GM13976 (cell line): ENCODE measurements at regions not wholly inside any gene's neighbourhood (a gene's known extent, or its start where the extent isn't known, plus 50 kb on each side); places are given as distances from the start of the nearest gene placed in this dataset.

Experiments used
- DNase-seq: peaks from one replicate; pipeline ENCODE4 v3.0.0; 2012; ENCODE audit warnings: low spot score
- CTCF ChIP-seq: IDR thresholded peaks from 2 replicates; pipeline ENCODE4 v1.5.1; 2012; ENCODE audit warnings: borderline replicate concordance, mild to moderate bottlenecking; ENCODE audit not compliant: insufficient read depth; ENCODE audit errors: extremely low read depth, missing control alignments, control extremely low read depth
- in situ Hi-C: fragments of 300-500 bp; cut with MboI; formaldehyde crosslinking; loops from one replicate; pipeline ENCODE4 v1.12.0; 2022; ENCODE audit warnings: low sequenced_read_pairs, mixed read lengths, inconsistent platforms; ENCODE audit not compliant: unreplicated experiment

- TF ChIP-seq CTCF = no peak
- in situ Hi-C loops = no loop called here
- no peak for DNase-seq
Observed at GRCh38 chrX:10030570-10030969, 63.4 kb downstream of the CLDN34 start.

- TF ChIP-seq CTCF = no peak
- in situ Hi-C loops = no loop called here
Observed at GRCh38 chrX:10031746-10032145, 64.6 kb downstream of the CLDN34 start.

GRCh38 chrX:10032147-10032546, 65.0 kb downstream of the CLDN34 start:
- in situ Hi-C loops = no loop called here
- TF ChIP-seq CTCF = no peak
- DNase-seq = no peak

More at GRCh38 chrX:10031746-10032145, 64.6 kb downstream of the CLDN34 start:
- no peak for DNase-seq

- DNase-seq = no peak
- no peak for TF ChIP-seq CTCF
- in situ Hi-C loops = no loop called here
Observed at GRCh38 chrX:10033375-10034007, 66.3 kb downstream of the CLDN34 start.

- no peak for DNase-seq
- no peak for TF ChIP-seq CTCF
Observed at GRCh38 chrX:10034740-10035260, 67.6 kb downstream of the CLDN34 start.

GRCh38 chrX:10038585-10038984, 71.4 kb downstream of the CLDN34 start:
- in situ Hi-C loops = no loop called here
- no peak for TF ChIP-seq CTCF

More at GRCh38 chrX:10034740-10035260, 67.6 kb downstream of the CLDN34 start:
- in situ Hi-C loops = no loop called here

More at GRCh38 chrX:10038585-10038984, 71.4 kb downstream of the CLDN34 start:
- DNase-seq = no peak
